ENCODE measurements at regions not wholly inside any gene's neighbourhood (a gene's known extent, or its start where the extent isn't known, plus 50 kb on each side); places are given as distances from the start of the nearest gene placed in this dataset.
A peak's percentile ranks its signal among the peaks of the same experiment; 100 is the strongest.

GRCh38 chr13:67588607-67589006 lies 358.5 kb upstream of the PCDH9 start:
- no peak for DNase-seq (ENCODE audit: low read depth in 1 of 2, low spot score in 2 of 2)
- Histone ChIP-seq H3K79me1 (ENCODE audit: low read depth, low read length) (no peaks in the 10 kb centered on the region), H3K4ac (replicated peaks; ENCODE audit: insufficient read length, low read depth, low read length) (no peak overlapping the region), H2BK15ac (ENCODE audit: low read length) (no peak overlapping the region), H3K36me3 (ENCODE audit: control insufficient read depth in 2 of 4, insufficient read depth in 4 of 4, low read length in 3 of 4) (no peaks in the 10 kb centered on the region), H3K4me2 (ENCODE audit: insufficient read depth in 1 of 2, low read depth in 2 of 2, low read length in 2 of 2) (no peak overlapping the region), H3K23ac (ENCODE audit: insufficient read length) (no peak overlapping the region), H3K4me3 (ENCODE audit: extremely low read depth in 1 of 4, insufficient read depth in 2 of 4, low read depth in 3 of 4, low read length in 4 of 4) (no peak overlapping the region), H4K8ac (ENCODE audit: extremely low read depth, insufficient read depth, low read length) (no peak overlapping the region), H3K14ac (ENCODE audit: insufficient read length) (no peak overlapping the region), H3K79me2 (ENCODE audit: control insufficient read depth in 1 of 2, insufficient read depth in 2 of 2, low read length in 2 of 2) (no peaks in the 10 kb centered on the region), H3K9ac (replicated peaks in 1 of 4; ENCODE audit: extremely low read depth in 1 of 4, low read depth in 3 of 4, low read length in 3 of 4) (no peak overlapping the region), H4K5ac (ENCODE audit: insufficient read length, low read depth, low read length) (no peak overlapping the region), H2AFZ (ENCODE audit: low read length) (peak overlapping the region; percentile 56), H2BK20ac (ENCODE audit: low read length) (no peak overlapping the region), H3K4me1 (replicated peaks in 1 of 4; ENCODE audit: control insufficient read depth in 3 of 4, insufficient read depth in 4 of 4, low read length in 3 of 4) (no peaks in the 10 kb centered on the region), H2BK5ac (ENCODE audit: low read depth, low read length) (no peak overlapping the region), H3K23me2 (ENCODE audit: low read depth, low read length) (no peaks in the 10 kb centered on the region), H3K56ac (replicated peaks; ENCODE audit: insufficient read length, low read depth, low read length) (no peak overlapping the region), H4K91ac (replicated peaks; ENCODE audit: insufficient read length, low read length) (no peak overlapping the region), H3K27ac (ENCODE audit: low read depth, low read length) (no peak overlapping the region), H2AK5ac (ENCODE audit: low read depth, low read length) (no peak overlapping the region), H3K27me3 (replicated peaks in 1 of 4; ENCODE audit: control insufficient read depth in 3 of 4, extremely low read depth in 1 of 4, insufficient read depth in 3 of 4, low read length in 3 of 4) (no peaks in the 10 kb centered on the region), H3K9me3 (ENCODE audit: insufficient read depth in 2 of 2, low read depth in 1 of 2, low read length in 1 of 2) (no peaks in the 10 kb centered on the region), H3K18ac (ENCODE audit: extremely low read depth, low read length) (no peak overlapping the region), H4K20me1 (replicated peaks in 1 of 2; ENCODE audit: control insufficient read depth in 1 of 2, insufficient read depth in 2 of 2, low read length in 2 of 2) (no peaks in the 10 kb centered on the region), H2BK120ac (replicated peaks; ENCODE audit: low read depth, low read length) (no peak overlapping the region), H2BK12ac (ENCODE audit: low read depth, low read length) (no peak overlapping the region)
- FAIRE-seq = no peak
- ChIA-PET CTCF (ENCODE audit: partially characterized antibody) (interaction anchor here (1.2 kb wide), 1 partner anchor 14 kb away, joined by 3 read pairs; no protein-coding TSS in a partner anchor), POLR2A (ENCODE audit: partially characterized antibody) (no interaction called here)
- 96% methylated on average over 4 of the region's 4 CpGs; no CpG with 5 or more reads in 1 of the 2 experiments for WGBS, 2 experiments (ENCODE audit: extremely low coverage in 1 of 2, insufficient coverage in 1 of 2, insufficient read length in 1 of 2, insufficient replicate concordance in 2 of 2, low coverage in 1 of 2, low lambda C conversion rate in 2 of 2, missing lambda C conversion rate in 1 of 2)
- TF ChIP-seq RXRA (IDR thresholded peaks at IDR 0.05; ENCODE audit: insufficient read depth, low read depth, low read length) (no peak), ATF2 (IDR thresholded peaks at IDR 0.05; ENCODE audit: low read length) (no peak), RBBP5 (IDR thresholded peaks at IDR 0.05; ENCODE audit: borderline replicate concordance, low read depth, low read length) (no peak), KDM1A (IDR thresholded peaks at IDR 0.05; ENCODE audit: borderline replicate concordance, low read length) (no peak), RAD21 (IDR thresholded peaks at IDR 0.05 in 1 of 2, conservative IDR thresholded peaks at IDR 0.05 in 1 of 2; ENCODE audit: low read depth in 2 of 2, low read length in 2 of 2) (no peak), CBX8 (IDR thresholded peaks at IDR 0.05; ENCODE audit: borderline replicate concordance, low read depth, low read length) (no peak), E2F6 (IDR thresholded peaks at IDR 0.05) (no peak), CHD2 (IDR thresholded peaks at IDR 0.05; ENCODE audit: low read length) (no peak)
- TF ChIP-seq, protein P1, sequence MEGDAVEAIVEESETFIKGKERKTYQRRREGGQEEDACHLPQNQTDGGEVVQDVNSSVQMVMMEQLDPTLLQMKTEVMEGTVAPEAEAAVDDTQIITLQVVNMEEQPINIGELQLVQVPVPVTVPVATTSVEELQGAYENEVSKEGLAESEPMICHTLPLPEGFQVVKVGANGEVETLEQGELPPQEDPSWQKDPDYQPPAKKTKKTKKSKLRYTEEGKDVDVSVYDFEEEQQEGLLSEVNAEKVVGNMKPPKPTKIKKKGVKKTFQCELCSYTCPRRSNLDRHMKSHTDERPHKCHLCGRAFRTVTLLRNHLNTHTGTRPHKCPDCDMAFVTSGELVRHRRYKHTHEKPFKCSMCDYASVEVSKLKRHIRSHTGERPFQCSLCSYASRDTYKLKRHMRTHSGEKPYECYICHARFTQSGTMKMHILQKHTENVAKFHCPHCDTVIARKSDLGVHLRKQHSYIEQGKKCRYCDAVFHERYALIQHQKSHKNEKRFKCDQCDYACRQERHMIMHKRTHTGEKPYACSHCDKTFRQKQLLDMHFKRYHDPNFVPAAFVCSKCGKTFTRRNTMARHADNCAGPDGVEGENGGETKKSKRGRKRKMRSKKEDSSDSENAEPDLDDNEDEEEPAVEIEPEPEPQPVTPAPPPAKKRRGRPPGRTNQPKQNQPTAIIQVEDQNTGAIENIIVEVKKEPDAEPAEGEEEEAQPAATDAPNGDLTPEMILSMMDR (IDR thresholded peaks at IDR 0.05; ENCODE audit: control extremely low read depth in 1 of 3, insufficient read depth in 1 of 3, low read depth in 1 of 3, low read length in 3 of 3) = no peak

All from H1 (cell line).